A673 (cell line): ENCODE measurements at regions not wholly inside any gene's neighbourhood (a gene's known extent, or its start where the extent isn't known, plus 50 kb on each side); places are given as distances from the start of the nearest gene placed in this dataset.

ENCODE experiments used
- BruUV-seq: library from RNA; stranded (reverse); fragments of 400-500 nt; replicated peaks from 2 replicates; lab custom pipeline; 2021; lab: Mats Ljungman, UMichigan
- CTCF ChIA-PET: fragments of 300-600 bp; sonication (Branson Sonifier 250); formaldehyde crosslinking; loops from one replicate; lab custom pipeline; 2022; ENCODE audit warnings: antibody characterized with exemption; lab: Charles Lee
- POLR2A ChIA-PET: fragments of 300-600 bp; sonication (Branson Sonifier 250); formaldehyde crosslinking; loops from one replicate; lab custom pipeline; 2022; ENCODE audit warnings: antibody characterized with exemption; ENCODE audit not compliant: low non-redundant PET; lab: Charles Lee
- DNase-seq: peaks from one replicate; pipeline ENCODE4 v3.0.0-alpha.2; 2015; ENCODE audit warnings: low spot score
- H3K27ac ChIP-seq: fragments of 200-600 bp; sonication (generic); 2 replicates; pipeline ENCODE4 v1.5.1; 2016; ENCODE audit warnings: mixed run types, low read depth, mild to moderate bottlenecking, mixed read lengths, antibody characterized with exemption, low read length; ENCODE audit not compliant: poor library complexity, severe bottlenecking
- H3K27me3 ChIP-seq: fragments of 200-600 bp; sonication (generic); replicated peaks from 2 replicates; pipeline ENCODE4 v1.6.1; 2017; ENCODE audit warnings: mixed run types, low read depth, mild to moderate bottlenecking, mixed read lengths, antibody characterized with exemption, low read length; ENCODE audit not compliant: insufficient read depth, poor library complexity
- H3K36me3 ChIP-seq: fragments of 200-600 bp; sonication (generic); 2 replicates; pipeline ENCODE4 v1.6.1; 2016; ENCODE audit warnings: mixed run types, mild to moderate bottlenecking, mixed read lengths, antibody characterized with exemption, low read length; ENCODE audit not compliant: insufficient read depth, poor library complexity, severe bottlenecking
- H3K4me1 ChIP-seq: fragments of 200-600 bp; sonication (generic); 2 replicates; pipeline ENCODE4 v1.6.1; 2017; ENCODE audit warnings: mixed run types, mild to moderate bottlenecking, mixed read lengths, antibody characterized with exemption, low read length; ENCODE audit not compliant: insufficient read depth, poor library complexity, severe bottlenecking
- H3K4me3 ChIP-seq: fragments of 200-600 bp; sonication (generic); 2 replicates; pipeline ENCODE4 v1.5.1; 2016; ENCODE audit warnings: low read depth, mixed run types, mild to moderate bottlenecking, mixed read lengths, low read length; ENCODE audit not compliant: poor library complexity, severe bottlenecking
- H3K9me3 ChIP-seq: fragments of 200-600 bp; sonication (generic); 2 replicates; pipeline ENCODE4 v1.6.1; 2016; ENCODE audit warnings: mixed run types, low read depth, mild to moderate bottlenecking, mixed read lengths, antibody characterized with exemption, low read length; ENCODE audit not compliant: poor library complexity, severe bottlenecking
- CTCF ChIP-seq: fragments of 300-800, 200-600 bp; sonication (generic); conservative IDR thresholded peaks from 2 replicates; pipeline ENCODE4 v1.5.1; 2017; ENCODE audit warnings: low read depth, mild to moderate bottlenecking, antibody characterized with exemption, low read length, moderate library complexity, mixed read lengths
- EZH2 ChIP-seq: fragments of 200-600 bp; sonication (generic); IDR thresholded peaks from 2 replicates; pipeline ENCODE4 v1.6.1; 2017; ENCODE audit warnings: borderline replicate concordance, low read depth, mild to moderate bottlenecking, mixed read lengths, antibody characterized with exemption, low read length; ENCODE audit not compliant: poor library complexity, severe bottlenecking
- intact Hi-C: fragments of 100-400 bp; cut with micrococcal nuclease; formaldehyde crosslinking; loops from one replicate; pipeline ENCODE4 v1.10.0; 2022; ENCODE audit not compliant: unreplicated experiment

DNA sequence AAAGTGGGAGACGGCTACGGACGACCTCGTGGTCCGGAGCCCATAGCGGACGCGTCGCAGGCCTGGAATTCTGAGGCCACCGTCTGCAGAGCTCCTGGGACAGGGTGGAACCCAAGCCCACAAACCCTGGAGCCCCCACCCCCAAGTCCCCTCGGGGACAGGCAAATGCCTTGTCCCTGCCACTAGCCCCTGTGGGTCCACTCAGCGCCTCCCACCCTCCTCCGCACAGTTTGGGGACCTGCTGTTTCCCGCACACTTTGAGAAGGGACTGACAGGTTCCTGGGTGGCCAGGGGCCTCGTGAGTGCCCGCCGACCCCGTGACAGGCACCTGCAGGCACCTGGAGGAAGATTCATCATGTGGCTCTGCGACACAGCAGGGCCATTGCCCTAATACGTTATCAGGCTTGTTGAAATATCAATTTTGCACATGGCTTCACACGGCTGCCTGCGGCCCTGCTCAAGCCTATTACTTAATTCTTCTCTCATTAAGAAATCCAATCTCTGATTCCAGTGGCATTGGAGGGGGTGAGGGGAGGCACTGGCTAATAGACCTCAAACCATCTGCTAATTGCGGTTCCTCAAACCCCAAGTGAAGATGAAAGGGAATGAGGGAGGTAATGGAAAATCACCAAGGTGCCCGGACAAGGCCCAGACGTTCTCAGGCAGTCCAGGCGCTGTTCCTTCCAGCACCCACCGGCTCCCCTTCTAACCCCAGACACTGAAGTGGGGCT lies 672.5 kb downstream of the BRD1 start:
- ChIA-PET CTCF (no interaction called here), POLR2A (no interaction called here)
- no peak overlapping the region for H3K4me3 ChIP-seq
- H3K36me3 ChIP-seq = no peaks in the 10 kb centered on the region
- peaks cover 18% of the 10 kb centered on the region for H3K4me1 ChIP-seq
- DNase-seq = no peak
- no TSS peak for BruUV-seq
- intact Hi-C loops = no loop called here
- no peak for TF ChIP-seq EZH2
- TF ChIP-seq CTCF = no peak
- H3K9me3 ChIP-seq = no peaks in the 10 kb centered on the region
- no peaks in the 10 kb centered on the region for H3K27me3 ChIP-seq
- no peak overlapping the region for H3K27ac ChIP-seq

DNA sequence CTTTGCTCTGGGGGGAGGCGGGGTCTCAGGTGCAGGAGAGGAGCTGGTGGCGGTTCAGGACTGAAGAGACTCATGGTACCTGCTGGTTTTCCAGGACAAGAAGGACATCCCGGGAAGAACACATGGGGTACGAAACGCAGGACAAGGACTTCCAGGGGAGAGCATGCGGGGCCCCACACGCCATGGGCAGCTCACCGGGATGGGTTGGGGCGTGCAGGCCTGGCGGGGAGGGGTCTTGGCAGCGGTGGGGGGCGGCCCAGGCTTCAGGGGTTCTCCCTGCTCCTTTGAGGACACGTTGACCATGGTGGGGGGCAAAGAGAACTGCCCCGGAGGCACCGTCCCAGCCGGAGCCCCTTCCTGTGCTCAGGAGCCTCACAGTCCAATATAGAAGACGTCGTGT lies 673.2 kb downstream of the BRD1 start:
- peaks cover 24% of the 10 kb centered on the region for H3K4me1 ChIP-seq
- TF ChIP-seq EZH2 = no peak
- TF ChIP-seq CTCF = no peak
- CTCF ChIA-PET = no interaction called here
- no peaks in the 10 kb centered on the region for H3K36me3 ChIP-seq
- POLR2A ChIA-PET = no interaction called here
- DNase-seq = no peak
- H3K27me3 ChIP-seq = no peaks in the 10 kb centered on the region
- H3K27ac ChIP-seq = no peak overlapping the region
- intact Hi-C loops = no loop called here
- no peaks in the 10 kb centered on the region for H3K9me3 ChIP-seq
- no peak overlapping the region for H3K4me3 ChIP-seq
- no TSS peak for BruUV-seq

- no peak overlapping the region for H3K4me3 ChIP-seq
- peaks cover 25% of the 10 kb centered on the region for H3K4me1 ChIP-seq
- H3K27me3 ChIP-seq = no peaks in the 10 kb centered on the region
- intact Hi-C loops = no loop called here
- DNase-seq = no peak
- H3K9me3 ChIP-seq = no peaks in the 10 kb centered on the region
- ChIA-PET POLR2A (no interaction called here), CTCF (no interaction called here)
- no peak overlapping the region for H3K27ac ChIP-seq
- no peak for TF ChIP-seq CTCF
- BruUV-seq = no TSS peak
- H3K36me3 ChIP-seq = no peaks in the 10 kb centered on the region
Measured at GRCh38 chr22:49153921-49154320, 673.8 kb downstream of the BRD1 start.
